ENCODE measurements at regions not wholly inside any gene's neighbourhood (a gene's known extent, or its start where the extent isn't known, plus 50 kb on each side); places are given as distances from the start of the nearest gene placed in this dataset.

DNA sequence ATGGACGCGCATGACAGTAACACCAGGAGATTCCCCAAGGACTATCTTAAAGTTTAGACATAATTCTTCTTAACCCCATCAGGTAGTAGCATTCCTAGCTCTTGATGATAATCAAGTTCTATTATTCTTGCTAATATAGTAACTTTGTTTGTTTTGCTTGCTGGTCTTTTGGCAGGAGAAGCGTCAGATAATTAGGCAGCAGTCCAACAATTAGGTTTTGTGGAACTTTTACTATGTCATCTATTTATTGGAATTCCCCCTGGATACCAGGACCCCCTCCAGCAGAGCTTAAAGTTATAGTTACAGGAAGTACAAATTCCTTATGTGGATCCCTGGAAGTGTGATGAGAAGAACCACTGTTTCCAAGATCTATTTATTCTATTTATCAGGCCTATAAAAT is 1138.0 kb upstream of the FAM98A start:
- DNase-seq (ENCODE audit: low read depth), result no peak
- H3K4me3 ChIP-seq (ENCODE audit: low read depth, low read length), result no peak overlapping the region
- TF ChIP-seq, protein P1, sequence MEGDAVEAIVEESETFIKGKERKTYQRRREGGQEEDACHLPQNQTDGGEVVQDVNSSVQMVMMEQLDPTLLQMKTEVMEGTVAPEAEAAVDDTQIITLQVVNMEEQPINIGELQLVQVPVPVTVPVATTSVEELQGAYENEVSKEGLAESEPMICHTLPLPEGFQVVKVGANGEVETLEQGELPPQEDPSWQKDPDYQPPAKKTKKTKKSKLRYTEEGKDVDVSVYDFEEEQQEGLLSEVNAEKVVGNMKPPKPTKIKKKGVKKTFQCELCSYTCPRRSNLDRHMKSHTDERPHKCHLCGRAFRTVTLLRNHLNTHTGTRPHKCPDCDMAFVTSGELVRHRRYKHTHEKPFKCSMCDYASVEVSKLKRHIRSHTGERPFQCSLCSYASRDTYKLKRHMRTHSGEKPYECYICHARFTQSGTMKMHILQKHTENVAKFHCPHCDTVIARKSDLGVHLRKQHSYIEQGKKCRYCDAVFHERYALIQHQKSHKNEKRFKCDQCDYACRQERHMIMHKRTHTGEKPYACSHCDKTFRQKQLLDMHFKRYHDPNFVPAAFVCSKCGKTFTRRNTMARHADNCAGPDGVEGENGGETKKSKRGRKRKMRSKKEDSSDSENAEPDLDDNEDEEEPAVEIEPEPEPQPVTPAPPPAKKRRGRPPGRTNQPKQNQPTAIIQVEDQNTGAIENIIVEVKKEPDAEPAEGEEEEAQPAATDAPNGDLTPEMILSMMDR (conservative IDR thresholded peaks at IDR 0.05; ENCODE audit: low read depth, low read length), result no peak

DNA sequence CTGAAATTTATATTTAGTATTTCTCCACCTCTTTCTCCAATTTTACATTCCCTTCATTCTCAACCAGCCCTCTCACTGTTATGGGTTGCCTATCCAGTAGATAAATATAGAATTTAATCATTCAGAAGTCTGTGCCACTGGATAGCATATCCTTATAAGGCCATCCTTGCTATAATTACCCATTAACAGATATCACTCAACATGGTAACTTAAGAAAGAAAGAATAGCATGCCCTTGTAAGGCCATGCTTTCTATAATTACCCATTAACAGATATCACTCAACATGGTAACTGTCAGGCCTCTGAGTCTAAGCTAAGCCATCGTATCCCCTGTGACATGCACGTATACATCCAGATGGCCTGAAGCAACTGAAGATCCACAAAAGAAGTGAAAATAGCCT is 1137.4 kb upstream of the FAM98A start:
- H3K4me3 ChIP-seq (ENCODE audit: low read depth, low read length), result no peak overlapping the region
- TF ChIP-seq, protein P1 (conservative IDR thresholded peaks at IDR 0.05; ENCODE audit: low read depth, low read length), result no peak
- DNase-seq (ENCODE audit: low read depth), result peak; percentile 49

DNA sequence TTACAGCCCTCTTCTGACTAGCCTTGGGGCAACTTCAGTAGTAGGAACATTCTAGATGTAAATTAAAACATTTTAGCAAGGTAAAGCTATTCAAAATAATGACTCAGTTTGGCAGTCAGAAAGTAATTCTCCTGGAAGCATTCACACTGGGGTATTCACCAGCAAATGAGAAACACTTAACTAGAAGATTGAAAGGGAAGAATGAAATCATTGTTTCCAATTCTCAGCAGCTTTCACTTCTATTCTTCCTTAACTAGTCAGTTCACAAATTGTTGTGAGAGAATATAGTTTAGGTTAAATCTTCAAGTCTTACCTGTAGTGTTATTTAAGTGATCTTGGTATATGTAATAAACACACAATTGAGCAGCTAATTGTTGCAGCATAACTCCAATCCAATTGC is 1135.6 kb upstream of the FAM98A start:
- no peak for DNase-seq (ENCODE audit: low read depth)
- TF ChIP-seq, protein P1 (conservative IDR thresholded peaks at IDR 0.05; ENCODE audit: low read depth, low read length), result no peak
- no peak overlapping the region for H3K4me3 ChIP-seq (ENCODE audit: low read depth, low read length)

DNA sequence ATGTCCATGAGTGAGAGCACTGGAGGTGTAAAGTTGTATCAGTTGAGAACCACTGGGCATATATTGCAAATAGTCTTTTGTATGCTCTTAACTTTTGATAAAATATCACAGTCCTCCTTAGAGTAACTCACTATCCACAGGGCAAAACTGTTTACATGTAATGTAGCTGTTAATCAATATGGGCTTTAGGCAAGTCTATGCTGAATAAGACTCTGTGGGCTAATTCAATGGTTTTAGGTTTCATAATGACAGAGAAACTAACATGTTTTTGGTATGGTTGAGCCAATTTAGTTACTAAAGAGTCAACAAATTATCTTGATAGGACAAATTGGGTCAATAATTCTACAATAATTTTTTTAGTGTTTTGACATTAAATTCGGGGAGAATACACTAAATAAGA is 1134.9 kb upstream of the FAM98A start:
- no peak overlapping the region for H3K4me3 ChIP-seq (ENCODE audit: low read depth, low read length)
- TF ChIP-seq, protein P1 (conservative IDR thresholded peaks at IDR 0.05; ENCODE audit: low read depth, low read length), result no peak
- no peak for DNase-seq (ENCODE audit: low read depth)

DNA sequence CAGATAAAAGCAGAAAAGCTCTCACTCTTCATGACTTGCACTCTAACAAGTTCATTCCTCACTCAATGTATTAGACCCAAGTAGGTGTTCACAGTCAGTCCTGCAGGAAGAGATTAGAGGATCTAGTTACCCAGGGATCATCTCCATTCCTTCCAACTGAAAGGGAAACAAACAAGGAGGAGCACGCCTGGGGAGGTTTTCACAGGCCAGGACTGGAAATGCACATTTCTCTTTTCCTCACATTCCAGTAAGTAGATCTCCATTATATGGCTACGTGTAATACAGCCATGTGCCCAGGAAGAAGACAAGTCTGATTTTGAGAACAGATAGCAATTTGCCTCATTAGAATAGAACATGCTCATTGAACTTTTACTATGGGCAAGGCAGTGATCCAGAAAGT is 1132.2 kb upstream of the FAM98A start:
- H3K4me3 ChIP-seq (ENCODE audit: low read depth, low read length), result no peak overlapping the region
- TF ChIP-seq, protein P1 (conservative IDR thresholded peaks at IDR 0.05; ENCODE audit: low read depth, low read length), result no peak
- no peak for DNase-seq (ENCODE audit: low read depth)

DNA sequence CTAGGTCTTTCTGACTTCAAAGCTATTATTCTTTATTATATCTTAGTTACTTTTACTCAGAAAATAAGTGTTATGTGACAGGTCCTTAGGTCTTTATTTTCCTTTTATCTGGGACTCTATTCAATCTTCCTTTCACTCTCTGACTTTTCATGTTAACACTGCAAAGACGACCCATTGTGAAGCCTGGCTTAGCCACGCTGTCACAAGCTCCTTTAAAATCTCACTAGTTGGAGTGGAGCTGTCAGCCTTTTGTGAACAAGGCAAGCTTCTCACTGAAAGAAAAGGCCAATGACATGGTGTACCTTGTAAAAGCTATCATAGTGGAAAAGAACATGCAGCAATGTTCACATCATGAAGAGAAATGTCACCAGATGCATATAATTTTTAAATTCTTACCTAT is 1130.7 kb upstream of the FAM98A start:
- no peak overlapping the region for H3K4me3 ChIP-seq (ENCODE audit: low read depth, low read length)
- DNase-seq (ENCODE audit: low read depth), result no peak
- TF ChIP-seq, protein P1 (conservative IDR thresholded peaks at IDR 0.05; ENCODE audit: low read depth, low read length), result no peak

DNA sequence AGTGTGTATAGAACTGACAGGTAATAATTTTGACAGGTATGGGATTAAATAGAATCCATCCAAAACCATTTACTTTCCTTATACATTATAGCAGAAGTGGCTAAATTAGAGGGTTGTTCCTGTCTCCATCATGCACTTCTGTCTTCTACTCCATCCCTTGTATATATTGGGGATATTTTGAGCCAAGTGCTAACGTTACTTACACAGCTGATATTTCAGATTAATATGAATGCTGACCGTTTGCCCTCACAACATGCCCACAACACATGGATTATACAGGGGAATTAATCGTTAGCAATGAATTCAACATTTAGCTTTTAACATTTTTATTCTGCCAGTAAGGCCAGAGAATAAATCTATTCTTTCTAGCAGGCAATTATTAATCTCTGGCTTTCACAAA is 1125.0 kb upstream of the FAM98A start:
- TF ChIP-seq, protein P1 (conservative IDR thresholded peaks at IDR 0.05; ENCODE audit: low read depth, low read length), result no peak
- H3K4me3 ChIP-seq (ENCODE audit: low read depth, low read length), result no peak overlapping the region
- no peak for DNase-seq (ENCODE audit: low read depth)
